ENCODE measurements at regions not wholly inside any gene's neighbourhood (a gene's known extent, or its start where the extent isn't known, plus 50 kb on each side); places are given as distances from the start of the nearest gene placed in this dataset.

DNA sequence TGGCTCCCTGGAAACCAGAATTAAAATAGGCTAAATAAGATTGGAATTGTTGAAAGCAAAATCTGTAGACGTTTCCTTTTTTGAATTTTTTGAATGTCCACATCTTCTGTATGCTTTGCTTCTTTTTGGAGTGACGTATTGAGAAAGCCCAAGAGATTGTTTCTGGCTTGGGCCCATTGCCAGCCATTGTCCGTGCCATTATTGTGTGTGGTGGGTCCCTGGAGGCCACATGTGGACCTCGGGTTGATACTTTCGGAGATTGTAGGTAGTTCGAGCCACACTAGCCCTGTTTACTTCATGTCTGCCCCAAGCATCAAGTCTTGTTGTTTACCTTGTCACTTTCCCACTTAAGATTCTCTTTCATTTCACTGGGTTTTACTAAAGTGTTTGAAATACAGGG, 106.0 kb downstream of the PALM2AKAP2 start:
- no peak for FAIRE-seq
- ATAC-seq, result no peak
- TF ChIP-seq HOXB13 (CRISPR knock-in tag; IDR thresholded peaks at IDR 0.05; ENCODE audit: low read depth) (no peak), MAZ (IDR thresholded peaks at IDR 0.05; ENCODE audit: borderline replicate concordance, low read depth, low read length) (no peak), SREBF2 (IDR thresholded peaks at IDR 0.05) (no peak), CBX2 (IDR thresholded peaks at IDR 0.05; ENCODE audit: borderline replicate concordance, low read depth) (no peak), ZNF302 (CRISPR knock-in tag; IDR thresholded peaks at IDR 0.05) (no peak), NPAS2 (CRISPR knock-in tag; IDR thresholded peaks at IDR 0.05; ENCODE audit: borderline replicate concordance) (no peak), FOSB (CRISPR knock-in tag; IDR thresholded peaks at IDR 0.05) (no peak), ZC3H11A (IDR thresholded peaks at IDR 0.05) (no peak), ESRRA (IDR thresholded peaks at IDR 0.05; ENCODE audit: borderline replicate concordance, low read length) (no peak)
- TF ChIP-seq, protein P1, sequence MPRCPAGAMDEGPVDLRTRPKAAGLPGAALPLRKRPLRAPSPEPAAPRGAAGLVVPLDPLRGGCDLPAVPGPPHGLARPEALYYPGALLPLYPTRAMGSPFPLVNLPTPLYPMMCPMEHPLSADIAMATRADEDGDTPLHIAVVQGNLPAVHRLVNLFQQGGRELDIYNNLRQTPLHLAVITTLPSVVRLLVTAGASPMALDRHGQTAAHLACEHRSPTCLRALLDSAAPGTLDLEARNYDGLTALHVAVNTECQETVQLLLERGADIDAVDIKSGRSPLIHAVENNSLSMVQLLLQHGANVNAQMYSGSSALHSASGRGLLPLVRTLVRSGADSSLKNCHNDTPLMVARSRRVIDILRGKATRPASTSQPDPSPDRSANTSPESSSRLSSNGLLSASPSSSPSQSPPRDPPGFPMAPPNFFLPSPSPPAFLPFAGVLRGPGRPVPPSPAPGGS (IDR thresholded peaks at IDR 0.05), result no peak
- TF ChIP-seq, protein P2, sequence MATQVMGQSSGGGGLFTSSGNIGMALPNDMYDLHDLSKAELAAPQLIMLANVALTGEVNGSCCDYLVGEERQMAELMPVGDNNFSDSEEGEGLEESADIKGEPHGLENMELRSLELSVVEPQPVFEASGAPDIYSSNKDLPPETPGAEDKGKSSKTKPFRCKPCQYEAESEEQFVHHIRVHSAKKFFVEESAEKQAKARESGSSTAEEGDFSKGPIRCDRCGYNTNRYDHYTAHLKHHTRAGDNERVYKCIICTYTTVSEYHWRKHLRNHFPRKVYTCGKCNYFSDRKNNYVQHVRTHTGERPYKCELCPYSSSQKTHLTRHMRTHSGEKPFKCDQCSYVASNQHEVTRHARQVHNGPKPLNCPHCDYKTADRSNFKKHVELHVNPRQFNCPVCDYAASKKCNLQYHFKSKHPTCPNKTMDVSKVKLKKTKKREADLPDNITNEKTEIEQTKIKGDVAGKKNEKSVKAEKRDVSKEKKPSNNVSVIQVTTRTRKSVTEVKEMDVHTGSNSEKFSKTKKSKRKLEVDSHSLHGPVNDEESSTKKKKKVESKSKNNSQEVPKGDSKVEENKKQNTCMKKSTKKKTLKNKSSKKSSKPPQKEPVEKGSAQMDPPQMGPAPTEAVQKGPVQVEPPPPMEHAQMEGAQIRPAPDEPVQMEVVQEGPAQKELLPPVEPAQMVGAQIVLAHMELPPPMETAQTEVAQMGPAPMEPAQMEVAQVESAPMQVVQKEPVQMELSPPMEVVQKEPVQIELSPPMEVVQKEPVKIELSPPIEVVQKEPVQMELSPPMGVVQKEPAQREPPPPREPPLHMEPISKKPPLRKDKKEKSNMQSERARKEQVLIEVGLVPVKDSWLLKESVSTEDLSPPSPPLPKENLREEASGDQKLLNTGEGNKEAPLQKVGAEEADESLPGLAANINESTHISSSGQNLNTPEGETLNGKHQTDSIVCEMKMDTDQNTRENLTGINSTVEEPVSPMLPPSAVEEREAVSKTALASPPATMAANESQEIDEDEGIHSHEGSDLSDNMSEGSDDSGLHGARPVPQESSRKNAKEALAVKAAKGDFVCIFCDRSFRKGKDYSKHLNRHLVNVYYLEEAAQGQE (IDR thresholded peaks at IDR 0.05), result no peak
- TF ChIP-seq, protein P3, sequence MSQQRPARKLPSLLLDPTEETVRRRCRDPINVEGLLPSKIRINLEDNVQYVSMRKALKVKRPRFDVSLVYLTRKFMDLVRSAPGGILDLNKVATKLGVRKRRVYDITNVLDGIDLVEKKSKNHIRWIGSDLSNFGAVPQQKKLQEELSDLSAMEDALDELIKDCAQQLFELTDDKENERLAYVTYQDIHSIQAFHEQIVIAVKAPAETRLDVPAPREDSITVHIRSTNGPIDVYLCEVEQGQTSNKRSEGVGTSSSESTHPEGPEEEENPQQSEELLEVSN (IDR thresholded peaks at IDR 0.05; ENCODE audit: borderline replicate concordance, low read depth), result no peak
- no peaks in the 10 kb centered on the region for H3K4me1 ChIP-seq
- H3K4me3 ChIP-seq, result no peak overlapping the region
- H3K27ac ChIP-seq, result no peak overlapping the region
- DNase-seq (ENCODE audit: low read depth in 1 of 2, low spot score in 1 of 2), result no peak
- H3K4me2 ChIP-seq, result no peak overlapping the region
- ChIA-PET POLR2A (no interaction called here), CTCF (interaction anchor here (0.7 to 1.3 kb wide), 4 partner anchors 10 to 173 kb away, joined by 3 to 6 read pairs (median 4); no protein-coding TSS in a partner anchor)
- 46% methylated on average over 6 of the region's 6 CpGs for WGBS (ENCODE audit: missing lambda C conversion rate)
- H3K9me3 ChIP-seq, result no peaks in the 10 kb centered on the region

DNA sequence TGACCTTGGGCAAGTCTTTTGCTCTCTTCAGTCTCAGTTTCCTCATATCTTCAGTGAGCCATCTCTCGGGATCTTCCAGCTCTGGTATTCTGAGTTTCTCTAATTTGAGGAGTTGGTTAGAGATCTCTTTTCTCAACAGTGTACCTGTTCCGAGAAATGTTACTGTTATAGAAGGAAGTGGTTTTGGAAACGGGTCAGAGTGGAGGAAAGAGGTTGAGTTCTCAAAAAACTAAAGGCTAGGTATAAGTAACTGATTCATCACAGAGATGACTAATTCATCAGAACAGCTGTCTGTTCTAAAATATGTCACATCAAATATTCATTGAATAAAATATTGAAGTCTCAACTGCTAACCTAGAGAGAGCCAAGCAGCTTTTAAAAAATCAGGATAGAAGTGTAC, 106.6 kb downstream of the PALM2AKAP2 start:
- no peak overlapping the region for H3K4me3 ChIP-seq
- CTCF ChIA-PET, result interaction anchor here (0.7 to 1.6 kb wide), 5 partner anchors 11 to 312 kb away, joined by 3 to 6 read pairs (median 3); no protein-coding TSS in a partner anchor
- FAIRE-seq (no peak), ATAC-seq (no peak), DNase-seq (ENCODE audit: low read depth in 1 of 2, low spot score in 1 of 2) (no peak)
- no peaks in the 10 kb centered on the region for H3K9me3 ChIP-seq
- H3K27ac ChIP-seq, result no peak overlapping the region; a peak in 1 of 6 replicates
- 32% methylated on average over 3 of the region's 3 CpGs for WGBS (ENCODE audit: missing lambda C conversion rate)
- H3K4me2 ChIP-seq, result no peak overlapping the region
- POLR2A ChIA-PET, result no interaction called here
- TF ChIP-seq, protein P4, sequence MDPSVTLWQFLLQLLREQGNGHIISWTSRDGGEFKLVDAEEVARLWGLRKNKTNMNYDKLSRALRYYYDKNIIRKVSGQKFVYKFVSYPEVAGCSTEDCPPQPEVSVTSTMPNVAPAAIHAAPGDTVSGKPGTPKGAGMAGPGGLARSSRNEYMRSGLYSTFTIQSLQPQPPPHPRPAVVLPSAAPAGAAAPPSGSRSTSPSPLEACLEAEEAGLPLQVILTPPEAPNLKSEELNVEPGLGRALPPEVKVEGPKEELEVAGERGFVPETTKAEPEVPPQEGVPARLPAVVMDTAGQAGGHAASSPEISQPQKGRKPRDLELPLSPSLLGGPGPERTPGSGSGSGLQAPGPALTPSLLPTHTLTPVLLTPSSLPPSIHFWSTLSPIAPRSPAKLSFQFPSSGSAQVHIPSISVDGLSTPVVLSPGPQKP (IDR thresholded peaks at IDR 0.05; ENCODE audit: low read depth, low read length), result no peak
- TF ChIP-seq, protein P5, sequence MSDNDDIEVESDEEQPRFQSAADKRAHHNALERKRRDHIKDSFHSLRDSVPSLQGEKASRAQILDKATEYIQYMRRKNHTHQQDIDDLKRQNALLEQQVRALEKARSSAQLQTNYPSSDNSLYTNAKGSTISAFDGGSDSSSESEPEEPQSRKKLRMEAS (IDR thresholded peaks at IDR 0.05), result no peak
- TF ChIP-seq HDAC2 (IDR thresholded peaks at IDR 0.05) (no peak), CEBPB (IDR thresholded peaks at IDR 0.05) (no peak), SREBF2 (IDR thresholded peaks at IDR 0.05) (no peak), HOXB13 (CRISPR knock-in tag; IDR thresholded peaks at IDR 0.05; ENCODE audit: low read depth) (no peak), CBX8 (IDR thresholded peaks at IDR 0.05) (no peak), ESRRA (IDR thresholded peaks at IDR 0.05; ENCODE audit: borderline replicate concordance, low read length) (no peak), SMC3 (IDR thresholded peaks at IDR 0.05) (no peak)
- TF ChIP-seq, protein P1 (IDR thresholded peaks at IDR 0.05), result no peak
- TF ChIP-seq, protein P6, sequence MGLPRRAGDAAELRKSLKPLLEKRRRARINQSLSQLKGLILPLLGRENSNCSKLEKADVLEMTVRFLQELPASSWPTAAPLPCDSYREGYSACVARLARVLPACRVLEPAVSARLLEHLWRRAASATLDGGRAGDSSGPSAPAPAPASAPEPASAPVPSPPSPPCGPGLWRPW (IDR thresholded peaks at IDR 0.05), result no peak
- TF ChIP-seq, protein P7, sequence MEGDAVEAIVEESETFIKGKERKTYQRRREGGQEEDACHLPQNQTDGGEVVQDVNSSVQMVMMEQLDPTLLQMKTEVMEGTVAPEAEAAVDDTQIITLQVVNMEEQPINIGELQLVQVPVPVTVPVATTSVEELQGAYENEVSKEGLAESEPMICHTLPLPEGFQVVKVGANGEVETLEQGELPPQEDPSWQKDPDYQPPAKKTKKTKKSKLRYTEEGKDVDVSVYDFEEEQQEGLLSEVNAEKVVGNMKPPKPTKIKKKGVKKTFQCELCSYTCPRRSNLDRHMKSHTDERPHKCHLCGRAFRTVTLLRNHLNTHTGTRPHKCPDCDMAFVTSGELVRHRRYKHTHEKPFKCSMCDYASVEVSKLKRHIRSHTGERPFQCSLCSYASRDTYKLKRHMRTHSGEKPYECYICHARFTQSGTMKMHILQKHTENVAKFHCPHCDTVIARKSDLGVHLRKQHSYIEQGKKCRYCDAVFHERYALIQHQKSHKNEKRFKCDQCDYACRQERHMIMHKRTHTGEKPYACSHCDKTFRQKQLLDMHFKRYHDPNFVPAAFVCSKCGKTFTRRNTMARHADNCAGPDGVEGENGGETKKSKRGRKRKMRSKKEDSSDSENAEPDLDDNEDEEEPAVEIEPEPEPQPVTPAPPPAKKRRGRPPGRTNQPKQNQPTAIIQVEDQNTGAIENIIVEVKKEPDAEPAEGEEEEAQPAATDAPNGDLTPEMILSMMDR (IDR thresholded peaks at IDR 0.05), result no peak
- H3K4me1 ChIP-seq, result no peaks in the 10 kb centered on the region

Data from A549 (cell line).